WTC11 (cell line): ENCODE measurements at regions not wholly inside any gene's neighbourhood (a gene's known extent, or its start where the extent isn't known, plus 50 kb on each side); places are given as distances from the start of the nearest gene placed in this dataset.
"Not testable (repeated sequence)": the region's sequence is repeated elsewhere in the genome, so short reads cannot be mapped to it uniquely, and the experiment has no call there.

Source experiments
- ATAC-seq: fragments of 200-7000 bp; cut with Tn5 transposase; 2 replicates; pipeline ENCODE4 v1.10.0; 2021; ENCODE audit warnings: mild to moderate bottlenecking, moderate library complexity
- CTCF ChIA-PET: fragments of 300-600 bp; sonication (Branson Sonifier 250); formaldehyde crosslinking; loops from one replicate; lab custom pipeline; 2021; ENCODE audit warnings: antibody characterized with exemption; lab: Charles Lee
- POLR2A ChIA-PET: fragments of 350-600 bp; sonication (Branson Sonifier 250); formaldehyde crosslinking; loops from one replicate; lab custom pipeline; 2021; ENCODE audit warnings: antibody characterized with exemption; lab: Charles Lee
- DNase-seq: peaks from one replicate; pipeline ENCODE4 v3.0.0; 2021; ENCODE audit warnings: low spot score
- H3K27ac Mint-ChIP-seq: 2 replicates; pipeline ENCODE4 v1.8.0; 2021; ENCODE audit warnings: mixed read lengths
- H3K27me3 Mint-ChIP-seq: 2 replicates; pipeline ENCODE4 v1.8.0; 2021; ENCODE audit warnings: low read depth, mild to moderate bottlenecking, moderate library complexity, mixed read lengths
- H3K36me3 Mint-ChIP-seq: 2 replicates; pipeline ENCODE4 v1.8.0; 2021; ENCODE audit warnings: mixed read lengths
- H3K4me1 Mint-ChIP-seq: 2 replicates; pipeline ENCODE4 v1.8.0; 2022; ENCODE audit warnings: mixed read lengths
- H3K4me3 Mint-ChIP-seq: 2 replicates; pipeline ENCODE4 v1.8.0; 2021; ENCODE audit warnings: mild to moderate bottlenecking, moderate library complexity, mixed read lengths
- H3K9me3 Mint-ChIP-seq: 2 replicates; pipeline ENCODE4 v1.8.0; 2021; ENCODE audit warnings: mixed read lengths
- AFF4 ChIP-seq: sonication (generic); formaldehyde crosslinking; IDR thresholded peaks from 2 replicates; pipeline ENCODE4 v1.8.1; 2023; ENCODE audit warnings: mild to moderate bottlenecking, missing genetic modification reagents, borderline replicate concordance
- ATF1 ChIP-seq: sonication (generic); formaldehyde crosslinking; IDR thresholded peaks from 2 replicates; pipeline ENCODE4 v1.8.1; 2023; ENCODE audit warnings: mild to moderate bottlenecking, moderate library complexity, missing genetic modification reagents
- E2F4 ChIP-seq: sonication (generic); formaldehyde crosslinking; IDR thresholded peaks from 2 replicates; pipeline ENCODE4 v1.8.1; 2022; ENCODE audit warnings: low read depth, mild to moderate bottlenecking, moderate library complexity, missing genetic modification reagents, borderline replicate concordance
- E2F5 ChIP-seq: sonication (generic); formaldehyde crosslinking; IDR thresholded peaks from 2 replicates; pipeline ENCODE4 v1.8.1; 2022; ENCODE audit warnings: mild to moderate bottlenecking, moderate library complexity, missing genetic modification reagents
- ESRRA ChIP-seq: sonication (generic); formaldehyde crosslinking; IDR thresholded peaks from 2 replicates; pipeline ENCODE4 v1.8.1; 2022; ENCODE audit warnings: mild to moderate bottlenecking, missing genetic modification reagents, borderline replicate concordance
- FOXK1 ChIP-seq: sonication (generic); formaldehyde crosslinking; IDR thresholded peaks from 2 replicates; pipeline ENCODE4 v1.8.0; 2022; ENCODE audit warnings: mild to moderate bottlenecking, moderate library complexity, missing genetic modification reagents
- FOXP1 ChIP-seq: sonication (generic); formaldehyde crosslinking; IDR thresholded peaks from 2 replicates; pipeline ENCODE4 v1.8.0; 2022; ENCODE audit warnings: missing genetic modification reagents, mild to moderate bottlenecking, moderate library complexity, borderline replicate concordance
- IRF2 ChIP-seq: sonication (generic); formaldehyde crosslinking; IDR thresholded peaks from 2 replicates; pipeline ENCODE4 v1.8.0; 2022; ENCODE audit warnings: low read depth, missing genetic modification reagents, borderline replicate concordance
- JUN ChIP-seq: sonication (generic); formaldehyde crosslinking; IDR thresholded peaks from 2 replicates; pipeline ENCODE4 v1.8.0; 2023; ENCODE audit warnings: mild to moderate bottlenecking, missing genetic modification reagents
- KAT7 ChIP-seq: sonication (generic); formaldehyde crosslinking; IDR thresholded peaks from 2 replicates; pipeline ENCODE4 v1.8.1; 2023; ENCODE audit warnings: missing genetic modification reagents, mild to moderate bottlenecking, borderline replicate concordance
- MLX ChIP-seq: sonication (generic); formaldehyde crosslinking; IDR thresholded peaks from 2 replicates; pipeline ENCODE4 v1.8.1; 2023; ENCODE audit warnings: mild to moderate bottlenecking, missing genetic modification reagents, moderate library complexity
- NFYB ChIP-seq: sonication (generic); formaldehyde crosslinking; conservative IDR thresholded peaks from 2 replicates; pipeline ENCODE4 v1.8.0; 2022; ENCODE audit warnings: low read depth, missing genetic modification reagents
- NR1H2 ChIP-seq: sonication (generic); formaldehyde crosslinking; IDR thresholded peaks from 2 replicates; pipeline ENCODE4 v1.9.0; 2021; ENCODE audit warnings: mild to moderate bottlenecking, moderate library complexity, missing genetic modification reagents
- RORB ChIP-seq: fragments of 250-450 bp; sonication (Bioruptor Pico); IDR thresholded peaks from 2 replicates; pipeline ENCODE4 v1.9.0; 2021; ENCODE audit warnings: mild to moderate bottlenecking
- TEAD1 ChIP-seq: sonication (generic); formaldehyde crosslinking; IDR thresholded peaks from 2 replicates; pipeline ENCODE4 v1.8.0; 2022; ENCODE audit warnings: mild to moderate bottlenecking, missing genetic modification reagents
- TEAD4 ChIP-seq: sonication (generic); formaldehyde crosslinking; IDR thresholded peaks from 2 replicates; pipeline ENCODE4 v1.8.0; 2022; ENCODE audit warnings: mild to moderate bottlenecking, missing genetic modification reagents
- ZNF281 ChIP-seq: sonication (generic); formaldehyde crosslinking; IDR thresholded peaks from 2 replicates; pipeline ENCODE4 v1.8.0; 2023; ENCODE audit warnings: mild to moderate bottlenecking, missing genetic modification reagents
- ZNF317 ChIP-seq: sonication (generic); formaldehyde crosslinking; IDR thresholded peaks from 2 replicates; pipeline ENCODE4 v1.8.1; 2023; ENCODE audit warnings: low read depth, mild to moderate bottlenecking, moderate library complexity, missing genetic modification reagents, borderline replicate concordance

GRCh38 chr12:91877456-91878235 is 268.0 kb downstream of the BTG1 start:
- H3K36me3 Mint-ChIP-seq, result peaks cover 2% of the 10 kb centered on the region; the same call in 1 of the 2 replicates
- POLR2A ChIA-PET, result no interaction called here
- H3K4me3 Mint-ChIP-seq, result no peak overlapping the region
- no peak for DNase-seq
- CTCF ChIA-PET, result interaction anchor here (1.2 kb wide), 1 partner anchor 66 kb away, joined by 3 read pairs; no protein-coding TSS in a partner anchor
- H3K9me3 Mint-ChIP-seq, result no peaks in the 10 kb centered on the region
- TF ChIP-seq ATF1 (CRISPR knock-in tag), result no peak
- TF ChIP-seq NR1H2 (CRISPR knock-in tag), result no peak
- TF ChIP-seq NFYB (CRISPR knock-in tag), result no peak
- TF ChIP-seq TEAD1 (CRISPR knock-in tag), result no peak
- H3K4me1 Mint-ChIP-seq, result no peaks in the 10 kb centered on the region
- no peak for ATAC-seq
- no peak overlapping the region for H3K27ac Mint-ChIP-seq
- no peaks in the 10 kb centered on the region for H3K27me3 Mint-ChIP-seq

- POLR2A ChIA-PET, result no interaction called here
- CTCF ChIA-PET, result interaction anchor here (1.2 kb wide), 1 partner anchor 66 kb away, joined by 3 read pairs; no protein-coding TSS in a partner anchor
Measured at GRCh38 chr12:91877022-91877421, 268.6 kb downstream of the BTG1 start.

GRCh38 chr12:91875671-91876070 is 270.0 kb downstream of the BTG1 start:
- ATAC-seq, POLR2A ChIA-PET, H3K4me3 Mint-ChIP-seq, CTCF ChIA-PET, H3K36me3 Mint-ChIP-seq, H3K4me1 Mint-ChIP-seq, H3K9me3 Mint-ChIP-seq, DNase-seq, H3K27me3 Mint-ChIP-seq, H3K27ac Mint-ChIP-seq: not testable (repeated sequence)

More at GRCh38 chr12:91877022-91877421, 268.6 kb downstream of the BTG1 start:
- ATAC-seq, result no peak
- TF ChIP-seq FOXK1 (no peak), RORB (no peak), FOXP1 (no peak), ESRRA (no peak), JUN (CRISPR knock-in tag) (no peak), TEAD4 (CRISPR knock-in tag) (no peak), E2F4 (CRISPR knock-in tag) (no peak), ZNF317 (no peak)
- H3K4me1 Mint-ChIP-seq, result no peaks in the 10 kb centered on the region
- no peaks in the 10 kb centered on the region for H3K9me3 Mint-ChIP-seq
- DNase-seq, result no peak
- H3K27ac Mint-ChIP-seq, result no peak overlapping the region
- peaks cover 2% of the 10 kb centered on the region; the same call in 1 of the 2 replicates for H3K36me3 Mint-ChIP-seq
- no peak overlapping the region for H3K4me3 Mint-ChIP-seq
- no peaks in the 10 kb centered on the region for H3K27me3 Mint-ChIP-seq

- ATAC-seq, result no peak
- H3K9me3 Mint-ChIP-seq, result no peaks in the 10 kb centered on the region
- no peak overlapping the region for H3K27ac Mint-ChIP-seq
- ChIA-PET POLR2A (no interaction called here), CTCF (no interaction called here)
- H3K36me3 Mint-ChIP-seq, result peaks cover 2% of the 10 kb centered on the region; the same call in 1 of the 2 replicates
- no peak overlapping the region for H3K4me3 Mint-ChIP-seq
- peaks cover 4% of the 10 kb centered on the region; the same call in 1 of the 2 replicates for H3K4me1 Mint-ChIP-seq
- H3K27me3 Mint-ChIP-seq, result no peaks in the 10 kb centered on the region
- no peak for DNase-seq
- TF ChIP-seq ZNF281 (CRISPR knock-in tag) (no peak), IRF2 (CRISPR knock-in tag) (no peak), FOXK1 (no peak), MLX (no peak), E2F5 (CRISPR knock-in tag) (no peak), KAT7 (CRISPR knock-in tag) (no peak), AFF4 (CRISPR knock-in tag) (no peak)
Measured at GRCh38 chr12:91874086-91874865, 271.4 kb downstream of the BTG1 start.
